CD14-positive monocyte (primary cell): ENCODE measurements at regions not wholly inside any gene's neighbourhood (a gene's known extent, or its start where the extent isn't known, plus 50 kb on each side); places are given as distances from the start of the nearest gene placed in this dataset.

Experiments used
- DNase-seq, 3 donors: peaks; one replicate each; pipeline ENCODE4 v3.0.0-alpha.2; 2011 to 2022
- H2AFZ ChIP-seq: 2 replicates; pipeline ENCODE4 v1.6.0; 2012; ENCODE audit warnings: mild to moderate bottlenecking, low read depth, low read length, inconsistent platforms; ENCODE audit not compliant: insufficient read depth, poor library complexity, severe bottlenecking
- H3K27ac ChIP-seq, 2 donors: 1 replicate in 1 of 2; 2 replicates in 1 of 2; pipeline ENCODE4 v1.5.1; 2012 to 2013; ENCODE audit warnings: low read length in 2 of 2, control low read depth in 1 of 2, inconsistent platforms in 1 of 2, low read depth in 1 of 2, mild to moderate bottlenecking in 1 of 2
- H3K27me3 ChIP-seq, 2 donors: one replicate each; pipeline versions ENCODE4 v1.6.0 to v1.6.1; 2011 to 2013; ENCODE audit warnings: low read length in 2 of 2; ENCODE audit not compliant: control insufficient read depth in 2 of 2, insufficient read depth in 2 of 2
- H3K36me3 ChIP-seq, 2 donors: replicated peaks in 1 of 2; 1 replicate in 1 of 2; 2 replicates in 1 of 2; pipeline versions ENCODE4 v1.5.1 to v1.6.1; 2012 to 2013; ENCODE audit warnings: low read length in 2 of 2, control low read depth in 1 of 2, inconsistent platforms in 1 of 2, mild to moderate bottlenecking in 1 of 2; ENCODE audit not compliant: insufficient read depth in 2 of 2, control insufficient read depth in 1 of 2
- H3K4me1 ChIP-seq, 2 donors: 1 replicate in 1 of 2; 2 replicates in 1 of 2; pipeline versions ENCODE4 v1.5.1 to v1.6.1; 2012 to 2013; ENCODE audit warnings: low read length in 2 of 2, control low read depth in 1 of 2, inconsistent platforms in 1 of 2, mild to moderate bottlenecking in 1 of 2, moderate library complexity in 1 of 2; ENCODE audit not compliant: insufficient read depth in 2 of 2, control insufficient read depth in 1 of 2
- H3K4me2 ChIP-seq: replicated peaks from 2 replicates; pipeline ENCODE3; 2012; ENCODE audit warnings: low read length, moderate library complexity, mild to moderate bottlenecking; ENCODE audit not compliant: poor library complexity, severe bottlenecking; ENCODE audit errors: extremely low read depth
- H3K4me3 ChIP-seq, 3 experiments: fragments of 200-600 bp in 1 of 3; sonication (generic) in 1 of 3; replicated peaks in 1 of 3; 1 replicate in 2 of 3; 2 replicates in 1 of 3; pipeline ENCODE4 v1.5.1; 2011 to 2013; ENCODE audit warnings: low read length in 3 of 3, mild to moderate bottlenecking in 3 of 3, control low read depth in 2 of 3, low read depth in 2 of 3, inconsistent platforms in 1 of 3, moderate library complexity in 1 of 3
- H3K79me2 ChIP-seq: 2 replicates; pipeline ENCODE4 v1.6.0; 2012; ENCODE audit warnings: mild to moderate bottlenecking, control low read depth, inconsistent platforms, low read length, moderate library complexity; ENCODE audit not compliant: insufficient read depth
- H3K9ac ChIP-seq: 2 replicates; pipeline ENCODE4 v1.6.0; 2017; ENCODE audit warnings: low read length, mild to moderate bottlenecking; ENCODE audit not compliant: insufficient read depth, poor library complexity, severe bottlenecking
- H3K9me3 ChIP-seq, 2 donors: replicated peaks in 1 of 2; 1 replicate in 1 of 2; 2 replicates in 1 of 2; pipeline versions ENCODE4 v1.5.1 to v1.6.1; 2012 to 2013; ENCODE audit warnings: low read length in 2 of 2, control low read depth in 1 of 2; ENCODE audit not compliant: control insufficient read depth in 1 of 2, insufficient read depth in 1 of 2
- H4K20me1 ChIP-seq: 2 replicates; pipeline ENCODE4 v1.6.0; 2012; ENCODE audit warnings: mild to moderate bottlenecking, low read length, control low read depth, moderate library complexity; ENCODE audit not compliant: insufficient read depth
- H3K27ac Mint-ChIP-seq, 7 donors: one replicate each; pipeline ENCODE4 v1.8.0; 2020; ENCODE audit warnings: mild to moderate bottlenecking in 7 of 7, mixed read lengths in 7 of 7, moderate library complexity in 6 of 7, inconsistent platforms in 2 of 7
- H3K27me3 Mint-ChIP-seq, 3 donors: one replicate each; pipeline ENCODE4 v1.8.0; 2021 to 2022; ENCODE audit warnings: low read depth in 3 of 3, mild to moderate bottlenecking in 3 of 3, mixed read lengths in 3 of 3, moderate library complexity in 3 of 3, inconsistent platforms in 1 of 3
- H3K36me3 Mint-ChIP-seq, 2 donors: one replicate each; pipeline ENCODE4 v1.8.0; 2020; ENCODE audit warnings: mixed read lengths in 2 of 2, inconsistent platforms in 1 of 2, mild to moderate bottlenecking in 1 of 2
- H3K4me1 Mint-ChIP-seq: one replicate; pipeline ENCODE4 v1.8.0; 2020; ENCODE audit warnings: mild to moderate bottlenecking, mixed read lengths
- H3K4me3 Mint-ChIP-seq, 2 donors: one replicate each; pipeline ENCODE4 v1.8.0; 2020; ENCODE audit warnings: mild to moderate bottlenecking in 2 of 2, mixed read lengths in 2 of 2, moderate library complexity in 1 of 2
- H3K9me3 Mint-ChIP-seq, 7 donors: one replicate each; pipeline ENCODE4 v1.8.0; 2020 to 2022; ENCODE audit warnings: mixed read lengths in 7 of 7, mild to moderate bottlenecking in 6 of 7, moderate library complexity in 6 of 7, inconsistent platforms in 2 of 7
- CTCF ChIP-seq: fragments of 200-600 bp; IDR thresholded peaks from one replicate; pipeline ENCODE4 v1.8.0; 2022; ENCODE audit warnings: antibody characterized with exemption, mild to moderate bottlenecking
- WGBS: methylation state at CpG from one replicate; pipeline ENCODE4 v1.1.5; 2013; ENCODE audit warnings: missing lambda C conversion rate; ENCODE audit not compliant: insufficient coverage; 5-methylcytosine and 5-hydroxymethylcytosine counted together
- intact Hi-C, 2 donors: fragments of 100-400 bp; cut with micrococcal nuclease; formaldehyde crosslinking; loops; one replicate each; pipeline versions ENCODE4 v1.15.0 to v1.15.1; 2023

GRCh38 chr14:71600309-71600708 is 331.9 kb upstream of the RGS6 start:
- H3K36me3 ChIP-seq, result peaks cover 0 to 9% of the 10 kb centered on the region in 2 donors
- H2AFZ ChIP-seq, result no peak overlapping the region
- peaks cover 72% of the 10 kb centered on the region for H4K20me1 ChIP-seq
- H3K4me3 ChIP-seq, result no peak overlapping the region
- TF ChIP-seq CTCF, result no peak
- Mint-ChIP-seq H3K27ac (no peak overlapping the region), H3K4me1 (peaks cover 16% of the 10 kb centered on the region), H3K27me3 (peaks cover 2 to 4% (median 4%) of the 10 kb centered on the region in 3 donors), H3K9me3 (peaks cover 10 to 17% (median 13%) of the 10 kb centered on the region in 7 donors), H3K36me3 (peaks cover 44 to 46% of the 10 kb centered on the region in 2 donors), H3K4me3 (no peak overlapping the region)
- no peak overlapping the region for H3K27ac ChIP-seq
- intact Hi-C loops, result no loop called here
- H3K4me2 ChIP-seq, result no peak overlapping the region
- peaks cover 10 to 12% of the 10 kb centered on the region in 2 donors for H3K4me1 ChIP-seq
- peaks cover 5% of the 10 kb centered on the region for H3K79me2 ChIP-seq
- no peak for DNase-seq
- peaks cover 0 to 7% of the 10 kb centered on the region in 2 donors for H3K9me3 ChIP-seq
- WGBS, result no CpG with 5 or more reads among the region's 2 CpGs
- H3K27me3 ChIP-seq, result no peaks in the 10 kb centered on the region
- H3K9ac ChIP-seq, result no peak overlapping the region

GRCh38 chr14:71602524-71602923 is 329.7 kb upstream of the RGS6 start:
- Histone ChIP-seq H2AFZ (no peak overlapping the region), H3K36me3 (peaks cover 0 to 9% of the 10 kb centered on the region in 2 donors), H4K20me1 (peaks cover 72% of the 10 kb centered on the region), H3K79me2 (peaks cover 13% of the 10 kb centered on the region), H3K9me3 (peaks cover 3 to 7% of the 10 kb centered on the region in 2 donors), H3K27ac (no peak overlapping the region), H3K4me2 (no peak overlapping the region), H3K4me1 (peaks cover 7 to 9% of the 10 kb centered on the region in 2 donors), H3K4me3 (no peak overlapping the region), H3K27me3 (no peaks in the 10 kb centered on the region), H3K9ac (no peak overlapping the region)
- intact Hi-C loops, result no loop called here
- 95% methylated on average over 3 of the region's 5 CpGs for WGBS
- DNase-seq, result no peak
- H3K27ac Mint-ChIP-seq, result no peak overlapping the region
- TF ChIP-seq CTCF, result no peak
- H3K27me3 Mint-ChIP-seq, result peaks cover 2 to 3% (median 2%) of the 10 kb centered on the region in 3 donors
- peaks cover 7% of the 10 kb centered on the region for H3K4me1 Mint-ChIP-seq
- H3K4me3 Mint-ChIP-seq, result no peak overlapping the region
- H3K36me3 Mint-ChIP-seq, result peaks cover 38% of the 10 kb centered on the region in 2 donors
- peaks cover 9 to 17% (median 15%) of the 10 kb centered on the region in 7 donors for H3K9me3 Mint-ChIP-seq
